GM23248 (cell line): ENCODE measurements at regions not wholly inside any gene's neighbourhood (a gene's known extent, or its start where the extent isn't known, plus 50 kb on each side); places are given as distances from the start of the nearest gene placed in this dataset.
"Not testable (repeated sequence)": the region's sequence is repeated elsewhere in the genome, so short reads cannot be mapped to it uniquely, and the experiment has no call there.

Experiments
- EZH2 ChIP-seq: fragments of 200-600 bp; sonication (generic); IDR thresholded peaks from 2 replicates; pipeline ENCODE4 v1.6.1; 2018; ENCODE audit warnings: antibody characterized with exemption, mild to moderate bottlenecking; ENCODE audit not compliant: insufficient read depth, poor library complexity, severe bottlenecking
- EZH2phosphoT487 ChIP-seq: fragments of 200-600 bp; sonication (generic); IDR thresholded peaks from 2 replicates; pipeline ENCODE4 v1.6.1; 2018; ENCODE audit warnings: antibody characterized with exemption, moderate library complexity, mild to moderate bottlenecking, low read depth; ENCODE audit not compliant: insufficient read depth

DNA sequence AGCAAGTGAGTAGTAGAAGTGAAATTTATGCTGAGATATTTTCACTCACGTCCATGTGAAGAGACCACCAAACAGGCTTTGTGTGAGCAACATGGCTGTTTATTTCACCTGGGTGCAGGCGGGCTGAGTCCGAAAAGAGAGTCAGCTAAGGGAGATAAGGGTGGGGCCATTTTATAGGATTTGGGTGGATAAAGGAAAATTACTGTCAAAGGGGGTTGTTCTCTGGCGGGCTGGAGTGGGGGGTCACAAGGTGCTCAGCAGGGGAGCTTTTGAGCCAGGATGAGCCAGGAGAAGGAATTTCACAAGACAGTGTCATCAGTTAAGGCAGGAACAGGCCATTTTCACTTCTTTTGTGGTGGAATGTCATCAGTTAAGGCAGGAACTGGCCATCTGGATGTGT lies 207.8 kb downstream of the GABRG2 start:
- TF ChIP-seq EZH2, EZH2phosphoT487: not testable (repeated sequence)
